GM21619 (cell line): ENCODE measurements at regions not wholly inside any gene's neighbourhood (a gene's known extent, or its start where the extent isn't known, plus 50 kb on each side); places are given as distances from the start of the nearest gene placed in this dataset.

Source experiments
- ATAC-seq: cut with Tn5 transposase; IDR thresholded peaks from one replicate; pipeline ENCODE4 v1.9.1; 2021; ENCODE audit not compliant: unreplicated experiment

- no peak for ATAC-seq
Measured at GRCh38 chr2:111633189-111633588, 250.8 kb downstream of the ANAPC1 start.

- no peak for ATAC-seq
Measured at GRCh38 chr2:111633643-111634042, 250.3 kb downstream of the ANAPC1 start.

- no peak for ATAC-seq
Measured at GRCh38 chr2:111634050-111634794, 249.8 kb downstream of the ANAPC1 start.

GRCh38 chr2:111634995-111635538 lies 248.9 kb downstream of the ANAPC1 start:
- no peak for ATAC-seq

GRCh38 chr2:111636905-111637304 lies 247.1 kb downstream of the ANAPC1 start:
- ATAC-seq, result no peak

GRCh38 chr2:111638274-111638877 lies 245.6 kb downstream of the ANAPC1 start:
- no peak for ATAC-seq

- no peak for ATAC-seq
Measured at GRCh38 chr2:111640480-111640879, 243.5 kb downstream of the ANAPC1 start.

GRCh38 chr2:111642586-111643327 lies 241.2 kb downstream of the ANAPC1 start:
- ATAC-seq, result no peak

- no peak for ATAC-seq
Measured at GRCh38 chr2:111643759-111644158, 240.2 kb downstream of the ANAPC1 start.

- no peak for ATAC-seq
Measured at GRCh38 chr2:111647359-111647758, 236.6 kb downstream of the ANAPC1 start.

- ATAC-seq, result no peak
Measured at GRCh38 chr2:111652038-111652437, 232.0 kb downstream of the ANAPC1 start.

GRCh38 chr2:111652681-111653080 lies 231.3 kb downstream of the ANAPC1 start:
- no peak for ATAC-seq

- ATAC-seq, result no peak
Measured at GRCh38 chr2:111653103-111653624, 230.8 kb downstream of the ANAPC1 start.

- no peak for ATAC-seq
Measured at GRCh38 chr2:111653913-111654312, 230.1 kb downstream of the ANAPC1 start.

- no peak for ATAC-seq
Measured at GRCh38 chr2:111654829-111655228, 229.2 kb downstream of the ANAPC1 start.

GRCh38 chr2:111656436-111656835 lies 227.6 kb downstream of the ANAPC1 start:
- ATAC-seq, result no peak

- no peak for ATAC-seq
Measured at GRCh38 chr2:111656894-111657293, 227.1 kb downstream of the ANAPC1 start.

- no peak for ATAC-seq
Measured at GRCh38 chr2:111657351-111657975, 226.5 kb downstream of the ANAPC1 start.

- ATAC-seq, result no peak
Measured at GRCh38 chr2:111659361-111660333, 224.3 kb downstream of the ANAPC1 start.

- ATAC-seq, result no peak
Measured at GRCh38 chr2:111660811-111661210, 223.2 kb downstream of the ANAPC1 start.
